ENCODE measurements at regions not wholly inside any gene's neighbourhood (a gene's known extent, or its start where the extent isn't known, plus 50 kb on each side); places are given as distances from the start of the nearest gene placed in this dataset.
"Not testable (repeated sequence)": the region's sequence is repeated elsewhere in the genome, so short reads cannot be mapped to it uniquely, and the experiment has no call there.

DNA sequence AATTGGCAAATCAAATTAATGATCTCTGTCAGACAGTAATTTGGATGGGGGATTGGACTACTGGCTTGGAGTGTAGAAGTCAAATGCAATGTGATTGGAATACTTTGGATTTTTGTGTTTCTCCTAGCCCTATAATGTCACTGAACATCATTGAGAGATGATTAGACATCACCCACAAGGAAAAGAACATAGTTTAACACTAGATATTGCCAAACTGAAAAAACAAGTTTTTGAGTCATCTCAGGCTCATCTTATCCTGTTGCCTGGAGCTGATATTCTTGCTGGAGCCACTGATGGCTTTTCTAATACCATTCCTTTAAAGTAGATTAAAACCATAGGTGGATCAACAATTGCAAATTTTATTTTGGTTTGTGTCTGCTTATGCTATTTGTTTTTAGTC, 76.7 kb downstream of the HSFY2 start:
- TF ChIP-seq CTCF, POLR2A (IDR thresholded peaks at IDR 0.05): not testable (repeated sequence)

Data from testis (tissue), 2 donors.